Endothelial cell of umbilical vein (primary cell): ENCODE measurements at regions not wholly inside any gene's neighbourhood (a gene's known extent, or its start where the extent isn't known, plus 50 kb on each side); places are given as distances from the start of the nearest gene placed in this dataset.

ENCODE experiments used
- BruUV-seq: library from RNA; stranded (reverse); fragments of 400-500 nt; replicated peaks from 2 replicates; lab custom pipeline; 2021; lab: Mats Ljungman, UMichigan
- CTCF ChIA-PET: fragments of 300-600, 350-600 bp; sonication (Branson Sonifier 250); formaldehyde crosslinking; loops from one replicate; lab custom pipeline; 2021; ENCODE audit warnings: antibody characterized with exemption, inconsistent platforms; lab: Charles Lee
- POLR2A ChIA-PET: fragments of 300-600, 350-600 bp; sonication (Branson Sonifier 250); formaldehyde crosslinking; loops from one replicate; lab custom pipeline; 2021; ENCODE audit warnings: antibody characterized with exemption, inconsistent platforms; lab: Charles Lee
- DNase-seq: peaks from one replicate; pipeline ENCODE4 v3.0.0-alpha.2; 2011; ENCODE audit warnings: low read depth, low spot score
- FAIRE-seq: peaks from 2 replicates; lab custom pipeline; 2011; peaks lifted over from hg19 to GRCh38; lab: Jason Lieb, UNC
- H2AFZ ChIP-seq: 2 replicates; pipeline ENCODE4 v1.6.0; 2012; ENCODE audit warnings: low read depth, low read length, control low read depth, inconsistent platforms
- H3K27ac ChIP-seq: 2 replicates; pipeline ENCODE4 v1.5.1; 2011; ENCODE audit warnings: low read depth, mild to moderate bottlenecking, control low read depth, low read length, moderate library complexity; ENCODE audit not compliant: insufficient read depth
- H3K27me3 ChIP-seq, 2 experiments: 2 replicates each; pipeline versions ENCODE4 v1.6.0 to v1.6.1; 2011; ENCODE audit warnings: low read length in 2 of 2, mixed read lengths in 1 of 2; ENCODE audit not compliant: control insufficient read depth in 2 of 2, insufficient read depth in 2 of 2
- H3K36me3 ChIP-seq, 2 experiments: 2 replicates in 1 of 2; 3 replicates in 1 of 2; pipeline ENCODE4 v1.5.1; 2011; ENCODE audit warnings: low read length in 2 of 2, mild to moderate bottlenecking in 1 of 2, moderate library complexity in 1 of 2; ENCODE audit not compliant: control insufficient read depth in 2 of 2, insufficient read depth in 2 of 2; ENCODE audit errors: extremely low read depth in 1 of 2
- H3K4me1 ChIP-seq: 3 replicates; pipeline ENCODE4 v1.5.1; 2011; ENCODE audit warnings: mild to moderate bottlenecking, low read length; ENCODE audit not compliant: control insufficient read depth, insufficient read depth; ENCODE audit errors: extremely low read depth
- H3K4me2 ChIP-seq: 2 replicates; pipeline ENCODE4 v1.6.1; 2011; ENCODE audit warnings: low read length, control low read depth, mixed read lengths; ENCODE audit not compliant: insufficient read depth
- H3K4me3 ChIP-seq, 3 experiments: fragments of 200-600 bp in 1 of 3; sonication (generic), shearing (Covaris generic) in 1 of 3; replicated peaks in 1 of 3; 2 replicates each; pipeline ENCODE4 v1.5.1; 2011 to 2016; ENCODE audit warnings: control low read depth in 3 of 3, low read length in 3 of 3, mild to moderate bottlenecking in 2 of 3, inconsistent platforms in 1 of 3, low read depth in 1 of 3, moderate library complexity in 1 of 3; ENCODE audit not compliant: insufficient read depth in 1 of 3
- H3K79me2 ChIP-seq: 2 replicates; pipeline ENCODE4 v1.6.0; 2012; ENCODE audit warnings: low read length, inconsistent platforms; ENCODE audit not compliant: control insufficient read depth, insufficient read depth
- H3K9ac ChIP-seq: replicated peaks from 2 replicates; pipeline ENCODE3; 2011; ENCODE audit warnings: low read length, control low read depth; ENCODE audit not compliant: insufficient read depth; ENCODE audit errors: extremely low read depth
- H3K9me1 ChIP-seq: replicated peaks from 3 replicates; pipeline ENCODE4 v1.6.0; 2011; ENCODE audit warnings: mild to moderate bottlenecking, low read length; ENCODE audit not compliant: control insufficient read depth, insufficient read depth; ENCODE audit errors: extremely low read depth
- H3K9me3 ChIP-seq: replicated peaks from 2 replicates; pipeline ENCODE4 v1.5.1; 2012; ENCODE audit warnings: low read length, inconsistent platforms; ENCODE audit not compliant: control insufficient read depth, insufficient read depth
- H4K20me1 ChIP-seq: replicated peaks from 2 replicates; pipeline ENCODE3; 2011; ENCODE audit warnings: mild to moderate bottlenecking, low read length; ENCODE audit not compliant: control insufficient read depth, insufficient read depth; ENCODE audit errors: extremely low read depth
- CTCF ChIP-seq, 2 donors: IDR thresholded peaks; 1 replicate in 1 of 2; 2 replicates in 1 of 2; pipeline ENCODE4 v1.5.1; 2011; ENCODE audit warnings: low read length in 2 of 2, mild to moderate bottlenecking in 2 of 2, moderate library complexity in 2 of 2, control low read depth in 1 of 2, inconsistent platforms in 1 of 2, low read depth in 1 of 2; ENCODE audit not compliant: insufficient read depth in 1 of 2; ENCODE audit errors: extremely low read depth in 1 of 2
- EZH2 ChIP-seq: IDR thresholded peaks from 2 replicates; pipeline ENCODE4 v1.6.1; 2012; ENCODE audit warnings: borderline replicate concordance, low read depth, mild to moderate bottlenecking, moderate library complexity, low read length, inconsistent platforms; ENCODE audit not compliant: severe bottlenecking
- FOS ChIP-seq: IDR thresholded peaks from 2 replicates; pipeline ENCODE4 v1.6.1; 2011; ENCODE audit warnings: mild to moderate bottlenecking, low read length, moderate library complexity, borderline replicate concordance; ENCODE audit not compliant: insufficient read depth
- GATA2 ChIP-seq: IDR thresholded peaks from 2 replicates; pipeline ENCODE4 v1.7.0; 2011; ENCODE audit warnings: low read depth, mild to moderate bottlenecking, moderate library complexity, mixed read lengths, low read length; ENCODE audit not compliant: insufficient read length, insufficient read depth
- JUN ChIP-seq: IDR thresholded peaks from 2 replicates; pipeline ENCODE4 v1.6.1; 2011; ENCODE audit warnings: borderline replicate concordance, low read depth; ENCODE audit not compliant: insufficient read length, insufficient read depth
- MYC ChIP-seq: IDR thresholded peaks from one replicate; pipeline ENCODE4 v1.6.1; 2011; ENCODE audit warnings: mild to moderate bottlenecking, low read depth, low read length
- POLR2A ChIP-seq: IDR thresholded peaks from 2 replicates; pipeline ENCODE4 v1.6.1; 2012; ENCODE audit warnings: low read depth, mild to moderate bottlenecking, control low read depth, low read length
- POLR2AphosphoS5 ChIP-seq: IDR thresholded peaks from 2 replicates; pipeline ENCODE4 v1.6.1; 2012; ENCODE audit warnings: low read depth, mild to moderate bottlenecking, control low read depth, low read length, moderate library complexity; ENCODE audit not compliant: insufficient read depth
- dilution Hi-C: fragments of 300-500 bp; cut with MboI; formaldehyde crosslinking; loops from one replicate; pipeline ENCODE4 v1.15.0; 2019; ENCODE audit warnings: low sequenced_read_pairs; ENCODE audit not compliant: extremely low pct_ligation_motif_present
- intact Hi-C: fragments of 100-400 bp; cut with micrococcal nuclease; formaldehyde crosslinking; loops from one replicate; pipeline ENCODE4 v1.10.0; 2022
- TF ChIP-seq, protein P1 (sequence below): IDR thresholded peaks from 2 replicates; pipeline ENCODE4 v1.6.1; 2011; ENCODE audit not compliant: insufficient read depth, insufficient read length

- no peak for DNase-seq
- intact Hi-C loops, result no loop called here
- Histone ChIP-seq H3K9ac (no peak overlapping the region), H3K4me1 (no peaks in the 10 kb centered on the region), H2AFZ (no peak overlapping the region), H3K27ac (no peak overlapping the region), H3K9me3 (no peaks in the 10 kb centered on the region), H4K20me1 (no peaks in the 10 kb centered on the region), H3K9me1 (no peaks in the 10 kb centered on the region), H3K79me2 (no peaks in the 10 kb centered on the region), H3K36me3 (no peaks in the 10 kb centered on the region), H3K4me3 (no peak overlapping the region), H3K4me2 (no peak overlapping the region), H3K27me3 (no peaks in the 10 kb centered on the region)
- dilution Hi-C loops, result no loop called here
- CTCF ChIA-PET, result no interaction called here
- no TSS peak for BruUV-seq
- TF ChIP-seq FOS (no peak), EZH2 (no peak), POLR2AphosphoS5 (no peak), MYC (no peak), POLR2A (no peak), CTCF (IDR thresholded peaks at IDR 0.05; ENCODE audit: extremely low read depth in 1 of 2, insufficient read depth in 1 of 2, low read depth in 1 of 2, low read length in 2 of 2) (no peak), JUN (no peak), GATA2 (no peak)
- TF ChIP-seq, protein P1, sequence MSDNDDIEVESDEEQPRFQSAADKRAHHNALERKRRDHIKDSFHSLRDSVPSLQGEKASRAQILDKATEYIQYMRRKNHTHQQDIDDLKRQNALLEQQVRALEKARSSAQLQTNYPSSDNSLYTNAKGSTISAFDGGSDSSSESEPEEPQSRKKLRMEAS, result no peak
- POLR2A ChIA-PET, result no interaction called here
- no peak for FAIRE-seq
These were observed 143.9 kb upstream of the ZNF366 start for GRCh38 chr5:72651109-72651508.
